NCI-H2171 (cell line): ENCODE measurements at regions not wholly inside any gene's neighbourhood (a gene's known extent, or its start where the extent isn't known, plus 50 kb on each side); places are given as distances from the start of the nearest gene placed in this dataset.

Source experiments
- DNase-seq: peaks from one replicate; lab custom pipeline; 2025; lab: John Stamatoyannopoulos, UW

DNA sequence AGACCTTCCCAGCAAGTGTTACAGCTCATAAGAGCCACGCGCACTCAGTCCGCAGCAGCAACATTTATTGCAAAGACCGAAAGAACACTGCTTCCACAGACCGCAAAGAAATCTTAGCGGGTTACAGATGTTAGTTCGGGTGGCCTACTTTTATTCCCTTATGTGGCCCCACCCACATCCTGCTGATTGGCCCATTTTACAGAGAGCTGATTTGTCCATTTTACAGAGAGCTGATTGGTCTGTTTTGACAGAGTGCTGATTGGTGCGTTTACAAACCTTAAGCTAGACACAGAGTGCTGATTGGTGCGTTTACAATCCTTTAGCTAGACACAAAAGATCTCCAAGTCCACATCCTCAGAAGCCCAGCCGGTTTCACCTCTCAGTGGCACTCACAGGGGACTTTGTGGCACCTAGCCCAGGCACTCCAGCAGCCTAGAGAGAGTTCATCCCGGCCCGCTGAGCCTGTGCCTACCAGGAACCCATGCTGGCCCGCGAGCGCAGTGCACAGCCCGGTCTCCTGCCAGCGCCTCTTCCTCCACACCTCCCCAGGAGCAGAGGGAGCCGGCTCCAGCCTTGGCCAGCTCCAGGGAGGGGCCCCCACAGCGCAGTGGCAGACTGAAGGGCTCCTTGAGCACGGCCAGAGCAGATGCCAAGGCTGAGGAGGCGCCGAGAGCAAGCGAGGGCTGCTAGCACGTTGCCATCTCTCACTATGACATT lies 244.3 kb upstream of the TSHZ2 start:
- no peak for DNase-seq

DNA sequence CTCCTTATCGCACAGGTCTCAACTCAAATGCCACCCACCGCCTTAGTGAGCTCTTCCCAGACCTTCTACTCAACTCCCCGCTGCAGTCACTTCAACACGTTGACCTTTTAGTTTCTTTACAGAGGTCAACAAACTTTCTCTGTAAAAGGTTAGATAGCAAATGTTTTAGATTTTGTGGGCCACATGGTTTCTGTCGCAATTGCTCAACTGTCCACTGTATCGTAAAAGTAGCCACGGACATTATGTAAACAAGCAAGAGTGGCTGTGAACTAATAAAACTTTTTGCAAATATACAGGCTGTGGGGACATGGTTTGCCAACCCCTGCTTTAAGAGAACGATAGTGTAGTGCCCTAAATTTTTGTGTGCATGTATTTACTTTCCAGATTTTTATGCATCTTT lies 247.6 kb upstream of the TSHZ2 start:
- no peak for DNase-seq

DNA sequence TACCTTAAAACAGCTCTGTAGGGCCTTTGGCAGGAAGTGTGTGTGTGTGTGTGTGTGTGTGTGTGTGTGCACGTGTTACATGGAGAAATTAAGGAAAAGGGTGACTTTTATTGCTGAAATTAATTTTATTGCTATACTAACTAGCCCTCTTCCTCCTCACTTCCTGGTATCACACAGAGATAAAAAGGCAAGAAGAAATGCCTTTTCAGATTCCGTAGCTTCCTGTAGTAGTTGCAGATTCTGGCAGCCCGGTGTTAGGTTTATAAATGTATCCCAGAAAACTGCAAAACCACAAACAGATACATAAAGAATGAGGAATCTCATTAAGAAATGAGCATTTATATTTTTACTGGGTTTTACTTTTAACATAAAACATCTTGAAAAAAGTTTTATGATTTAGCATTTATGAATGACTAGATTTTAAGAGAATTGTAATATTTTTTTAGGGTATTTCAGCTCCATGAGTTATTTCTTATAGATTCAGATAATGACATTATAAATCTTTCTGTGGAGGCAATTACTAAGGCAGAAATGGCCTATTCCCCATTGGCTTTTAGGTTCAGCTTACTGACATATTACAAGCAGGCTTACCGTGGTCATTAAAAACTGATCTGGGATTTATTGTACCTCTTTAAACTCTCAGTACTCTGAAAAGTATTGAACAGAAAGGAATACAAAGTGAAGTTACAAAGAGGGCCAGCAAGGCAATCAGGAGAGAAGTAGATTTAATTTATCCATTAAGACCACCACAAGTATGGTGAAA lies 249.1 kb upstream of the TSHZ2 start:
- DNase-seq = no peak

DNA sequence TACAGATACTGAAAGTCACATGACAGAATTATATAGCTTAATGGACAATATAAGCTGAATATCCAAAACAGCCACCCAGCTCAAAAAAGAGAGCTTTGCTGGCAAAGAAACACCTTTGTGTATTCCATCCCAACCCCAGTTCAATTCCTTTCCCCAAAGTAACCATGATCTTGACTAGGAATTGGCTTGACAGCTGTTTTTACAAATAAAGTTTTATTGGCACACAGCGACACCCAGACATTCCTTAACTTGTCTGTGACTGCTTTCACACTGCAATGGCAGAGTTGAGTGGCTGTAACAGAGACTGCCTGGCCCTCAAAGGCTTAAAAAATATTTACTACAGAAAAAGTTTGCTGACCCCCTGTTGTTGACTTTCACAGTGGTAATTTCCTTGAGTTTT lies 264.0 kb upstream of the TSHZ2 start:
- DNase-seq = no peak

- no peak for DNase-seq
Measured at GRCh38 chr20:52704553-52704952, 267.6 kb upstream of the TSHZ2 start.

- DNase-seq = no peak
Measured at GRCh38 chr20:52688345-52688744, 283.8 kb upstream of the TSHZ2 start.

DNA sequence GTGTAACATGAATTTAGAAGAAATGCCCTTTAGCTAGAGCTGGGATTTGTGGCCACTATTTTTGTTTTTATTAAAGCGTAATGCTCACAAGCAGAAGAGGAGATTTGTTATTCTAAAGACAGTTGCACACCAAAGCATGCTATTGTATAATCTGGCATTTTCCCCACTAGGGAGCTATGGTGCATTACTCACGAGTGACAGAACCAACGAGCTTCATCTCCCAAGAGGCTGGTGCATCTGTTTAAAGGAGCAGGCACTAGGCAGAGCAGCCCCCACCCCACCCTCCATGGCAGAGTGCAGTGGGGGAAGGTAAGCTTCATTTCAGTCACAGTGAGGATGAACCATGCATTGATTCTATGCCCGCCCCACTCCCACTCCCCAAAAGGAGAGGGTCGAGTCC lies 287.3 kb upstream of the TSHZ2 start:
- no peak for DNase-seq

DNA sequence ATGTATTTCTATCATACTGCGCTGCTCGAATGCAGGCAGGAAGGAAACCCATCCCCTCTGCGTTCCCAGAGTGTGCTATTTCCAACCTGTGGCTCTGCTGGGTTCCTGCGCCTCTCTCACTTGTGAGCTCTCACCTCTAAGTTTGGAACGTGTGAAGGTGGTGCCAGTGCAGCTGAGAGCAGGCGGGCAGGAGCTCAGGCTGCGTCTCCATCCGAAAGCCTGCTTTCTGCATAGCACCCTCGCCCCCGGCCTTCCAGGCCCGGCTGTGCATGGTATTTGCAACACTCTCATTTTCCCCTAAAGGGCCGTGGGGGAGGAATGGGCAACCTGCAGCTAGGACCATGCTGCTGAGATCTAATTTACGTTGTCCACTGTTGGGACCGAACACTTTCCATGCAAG lies 288.0 kb upstream of the TSHZ2 start:
- no peak for DNase-seq

- DNase-seq = no peak
Measured at GRCh38 chr20:52683761-52684160, 288.4 kb upstream of the TSHZ2 start.

DNA sequence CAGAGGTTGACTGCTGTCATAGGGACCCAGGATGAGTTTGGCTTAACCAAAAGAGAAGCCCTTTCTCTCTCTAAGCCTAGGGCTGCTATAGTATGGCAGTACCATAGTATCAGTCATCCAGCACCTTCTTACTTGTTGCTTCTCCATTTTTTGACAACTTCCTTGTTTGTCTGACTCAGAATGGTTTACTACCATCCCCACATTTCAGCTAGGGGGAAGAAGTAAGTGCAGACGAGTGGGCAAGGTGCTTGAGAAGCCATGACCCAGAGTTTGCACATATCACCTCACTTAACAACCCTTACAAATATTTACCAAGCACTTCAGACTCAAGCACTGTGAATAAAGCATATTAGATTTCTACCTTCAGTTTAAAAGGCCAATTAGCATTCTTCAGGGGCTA lies 289.9 kb upstream of the TSHZ2 start:
- no peak for DNase-seq

- no peak for DNase-seq
Measured at GRCh38 chr20:52681288-52681687, 290.9 kb upstream of the TSHZ2 start.

- no peak for DNase-seq
Measured at GRCh38 chr20:52677216-52677615, 294.9 kb upstream of the TSHZ2 start.

- DNase-seq = no peak
Measured at GRCh38 chr20:52676283-52676995, 295.7 kb upstream of the TSHZ2 start.

- DNase-seq = no peak
Measured at GRCh38 chr20:52675375-52675774, 296.8 kb upstream of the TSHZ2 start.

GRCh38 chr20:52668626-52669025 lies 303.5 kb upstream of the TSHZ2 start:
- DNase-seq = no peak

GRCh38 chr20:52667358-52667757 lies 304.8 kb upstream of the TSHZ2 start:
- no peak for DNase-seq

- no peak for DNase-seq
Measured at GRCh38 chr20:52665441-52665840, 306.7 kb upstream of the TSHZ2 start.

DNA sequence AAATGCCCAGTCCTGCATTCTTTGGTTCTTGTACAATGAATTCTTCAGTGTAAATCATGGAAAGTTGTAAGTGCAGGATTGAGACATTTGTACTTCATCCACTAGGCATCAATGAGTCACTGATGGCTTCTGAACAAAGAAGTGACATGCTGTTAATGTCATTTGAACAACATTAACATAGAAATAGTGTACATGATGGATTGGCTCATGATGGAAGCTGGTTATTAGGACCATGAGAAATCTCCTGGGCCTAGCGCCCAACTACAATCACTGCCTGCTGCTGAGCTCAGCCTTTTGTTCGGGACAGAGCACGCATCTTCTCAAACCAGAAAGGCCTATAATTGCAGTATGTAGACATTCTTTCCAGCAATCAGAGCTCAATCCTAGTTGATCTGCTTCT lies 316.8 kb upstream of the TSHZ2 start:
- no peak for DNase-seq

DNA sequence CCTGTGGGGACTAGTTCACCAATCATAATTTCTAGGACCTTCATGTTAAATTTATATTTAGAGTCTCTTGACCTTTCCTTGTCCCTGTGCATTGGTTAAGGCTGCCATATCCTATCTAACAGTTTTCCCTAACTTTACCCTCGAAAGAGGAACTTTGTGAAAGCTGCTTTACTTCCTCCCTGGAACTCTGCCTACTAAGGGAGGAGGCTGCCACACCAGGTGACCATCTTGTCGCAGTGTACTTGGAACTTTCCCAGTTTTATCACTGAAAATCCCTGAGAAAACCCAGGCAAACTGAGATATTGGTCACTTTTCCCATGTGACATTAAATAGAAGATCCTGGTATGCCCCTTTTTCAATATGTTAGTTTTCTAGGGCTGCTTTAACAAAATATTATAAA lies 317.6 kb upstream of the TSHZ2 start:
- DNase-seq = no peak

DNA sequence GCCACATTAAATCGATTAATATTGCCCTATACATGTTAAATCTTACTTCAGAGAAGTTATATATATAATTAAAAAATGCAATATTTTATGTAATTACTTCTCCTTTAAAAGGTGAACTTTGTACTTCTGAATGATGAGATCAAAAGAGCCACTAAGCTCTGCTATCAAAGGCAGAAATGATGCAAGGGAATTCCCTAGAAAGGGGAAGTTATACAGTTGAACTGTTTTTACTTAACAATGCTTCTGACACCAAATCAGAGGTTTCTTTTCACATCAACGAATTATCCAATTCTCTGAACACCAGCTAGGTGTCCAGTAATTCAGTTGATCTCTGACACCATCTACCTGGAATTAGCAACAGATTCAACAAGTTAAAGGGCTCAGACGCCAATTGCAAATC lies 319.9 kb upstream of the TSHZ2 start:
- DNase-seq = no peak

DNA sequence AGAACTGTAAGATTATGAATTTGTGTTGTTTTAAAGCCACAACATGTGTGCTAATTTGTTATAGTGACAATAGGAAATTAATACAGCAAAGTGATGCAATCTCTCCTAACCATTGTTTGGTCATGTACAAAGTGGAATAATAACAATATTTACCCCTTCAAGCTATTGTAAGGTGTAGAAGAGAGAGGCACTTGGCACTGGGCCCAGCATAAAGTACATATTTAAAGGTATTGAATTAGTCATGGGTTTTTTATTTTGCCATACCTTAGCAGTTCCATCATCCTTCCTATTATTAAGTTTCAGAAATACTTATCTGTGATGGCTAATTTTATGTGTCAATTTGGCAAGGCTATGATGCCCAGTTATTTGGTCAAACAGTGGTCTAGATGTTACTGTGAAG lies 322.4 kb upstream of the TSHZ2 start:
- DNase-seq = no peak

DNA sequence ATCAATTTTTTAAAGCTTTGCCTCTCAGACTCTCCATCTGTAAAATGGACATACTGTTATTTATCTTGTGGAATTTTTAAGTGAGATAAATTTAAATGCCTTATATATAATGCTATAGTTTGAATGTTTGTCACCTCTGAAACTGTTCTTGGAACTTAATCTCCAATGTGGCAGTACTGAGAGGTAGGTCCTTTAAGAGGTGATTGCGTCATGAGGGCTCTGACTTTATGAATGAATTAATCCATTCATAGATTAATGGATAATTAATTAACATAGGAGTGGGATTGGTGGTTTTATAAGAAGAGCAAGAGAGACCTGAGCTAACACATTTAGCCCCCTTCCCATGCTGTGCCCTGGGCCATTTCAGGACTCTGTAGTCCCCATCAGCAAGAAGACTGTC lies 326.3 kb upstream of the TSHZ2 start:
- no peak for DNase-seq

DNA sequence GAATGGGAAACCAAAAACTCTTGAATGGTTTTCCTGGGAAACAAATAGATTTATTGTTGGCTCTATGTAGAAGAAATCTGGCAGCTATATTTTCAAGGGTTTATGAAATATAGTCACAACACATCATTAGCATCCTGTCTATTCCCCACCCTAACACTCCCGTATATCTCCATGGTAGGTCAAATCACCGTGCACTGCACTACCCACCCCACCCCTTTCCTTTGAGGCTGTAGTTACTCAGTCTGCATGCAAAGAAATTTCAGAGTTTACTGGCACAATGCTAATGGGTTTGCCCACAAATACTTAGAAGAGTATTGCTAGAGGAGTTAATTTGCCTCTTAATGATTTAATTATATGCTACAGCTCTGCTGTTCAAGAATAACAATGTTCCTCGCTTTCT lies 329.1 kb upstream of the TSHZ2 start:
- no peak for DNase-seq
